ENCODE measurements at regions not wholly inside any gene's neighbourhood (a gene's known extent, or its start where the extent isn't known, plus 50 kb on each side); places are given as distances from the start of the nearest gene placed in this dataset.

GRCh38 chr2:157164891-157165290, 92.6 kb upstream of the GALNT5 start:
- Histone ChIP-seq H3K36me3 (ENCODE audit: control insufficient read depth in 4 of 4, insufficient read depth in 4 of 4, low read length in 4 of 4) (no peaks in the 10 kb centered on the region), H3K27me3 (ENCODE audit: control insufficient read depth in 3 of 3, insufficient read depth in 3 of 3, low read length in 2 of 3) (no peaks in the 10 kb centered on the region), H3K9ac (ENCODE audit: insufficient read depth in 1 of 2, low read length in 2 of 2) (no peak overlapping the region), H3K9me3 (ENCODE audit: control insufficient read depth in 4 of 4, insufficient read depth in 3 of 4, low read length in 3 of 4) (peaks cover 0 to 16% (median 3%) of the 10 kb centered on the region in 4 donors), H3K27ac (ENCODE audit: low read depth in 1 of 2, low read length in 1 of 2) (no peak overlapping the region), H3K4me3 (no peak overlapping the region), H3K4me1 (ENCODE audit: control insufficient read depth in 5 of 5, insufficient read depth in 5 of 5, low read length in 5 of 5) (peaks cover 0 to 3% (median 0%) of the 10 kb centered on the region in 5 donors)
- no peak for TF ChIP-seq CTCF (IDR thresholded peaks at IDR 0.05; ENCODE audit: control extremely low read depth, extremely low read depth)
- DNase-seq = no peak
- ATAC-seq (ENCODE audit: insufficient read depth, low FRiP score) = no peak
- WGBS, 2 donors = 88 to 89% methylated on average over 1 of the region's 1 CpG

- 83 to 86% methylated on average over 3 of the region's 3 CpGs for WGBS, 2 donors
- no peak for ATAC-seq (ENCODE audit: insufficient read depth, low FRiP score)
These were observed 89.0 kb upstream of the GALNT5 start for GRCh38 chr2:157168501-157168900.

GRCh38 chr2:157169889-157170288, 87.6 kb upstream of the GALNT5 start:
- 89 to 93% methylated on average over 3 of the region's 3 CpGs for WGBS, 2 donors
- Histone ChIP-seq H3K36me3 (ENCODE audit: control insufficient read depth in 4 of 4, insufficient read depth in 4 of 4, low read length in 4 of 4) (no peaks in the 10 kb centered on the region), H3K27me3 (ENCODE audit: control insufficient read depth in 3 of 3, insufficient read depth in 3 of 3, low read length in 2 of 3) (no peaks in the 10 kb centered on the region), H3K9me3 (ENCODE audit: control insufficient read depth in 4 of 4, insufficient read depth in 3 of 4, low read length in 3 of 4) (peaks cover 0 to 8% (median 1%) of the 10 kb centered on the region in 4 donors), H3K27ac (ENCODE audit: low read depth in 1 of 2, low read length in 1 of 2) (no peak overlapping the region), H3K9ac (ENCODE audit: insufficient read depth in 1 of 2, low read length in 2 of 2) (no peak overlapping the region), H3K4me3 (no peak overlapping the region), H3K4me1 (ENCODE audit: control insufficient read depth in 5 of 5, insufficient read depth in 5 of 5, low read length in 5 of 5) (peaks cover 0 to 3% (median 0%) of the 10 kb centered on the region in 5 donors)
- TF ChIP-seq CTCF (IDR thresholded peaks at IDR 0.05; ENCODE audit: control extremely low read depth, extremely low read depth) = no peak
- no peak for DNase-seq
- no peak for ATAC-seq (ENCODE audit: insufficient read depth, low FRiP score)

More at GRCh38 chr2:157168501-157168900, 89.0 kb upstream of the GALNT5 start:
- no peak overlapping the region for H3K9ac ChIP-seq (ENCODE audit: insufficient read depth in 1 of 2, low read length in 2 of 2)
- peaks cover 0 to 2% (median 0%) of the 10 kb centered on the region in 5 donors for H3K4me1 ChIP-seq (ENCODE audit: control insufficient read depth in 5 of 5, insufficient read depth in 5 of 5, low read length in 5 of 5)
- H3K27ac ChIP-seq (ENCODE audit: low read depth in 1 of 2, low read length in 1 of 2) = no peak overlapping the region
- H3K27me3 ChIP-seq (ENCODE audit: control insufficient read depth in 3 of 3, insufficient read depth in 3 of 3, low read length in 2 of 3) = no peaks in the 10 kb centered on the region
- peaks cover 0 to 16% (median 3%) of the 10 kb centered on the region in 4 donors for H3K9me3 ChIP-seq (ENCODE audit: control insufficient read depth in 4 of 4, insufficient read depth in 3 of 4, low read length in 3 of 4)
- DNase-seq = no peak
- H3K36me3 ChIP-seq (ENCODE audit: control insufficient read depth in 4 of 4, insufficient read depth in 4 of 4, low read length in 4 of 4) = no peaks in the 10 kb centered on the region
- no peak overlapping the region for H3K4me3 ChIP-seq
- TF ChIP-seq CTCF (IDR thresholded peaks at IDR 0.05; ENCODE audit: control extremely low read depth, extremely low read depth) = no peak

- no peaks in the 10 kb centered on the region for H3K27me3 ChIP-seq (ENCODE audit: control insufficient read depth in 3 of 3, insufficient read depth in 3 of 3, low read length in 2 of 3)
- H3K9ac ChIP-seq (ENCODE audit: insufficient read depth in 1 of 2, low read length in 2 of 2) = no peak overlapping the region
- 71 to 93% methylated on average over 1 of the region's 1 CpG for WGBS, 2 donors
- no peak overlapping the region for H3K27ac ChIP-seq (ENCODE audit: low read depth in 1 of 2, low read length in 1 of 2)
- peaks cover 0 to 4% (median 0%) of the 10 kb centered on the region in 4 donors for H3K9me3 ChIP-seq (ENCODE audit: control insufficient read depth in 4 of 4, insufficient read depth in 3 of 4, low read length in 3 of 4)
- peaks cover 0 to 3% (median 0%) of the 10 kb centered on the region in 5 donors for H3K4me1 ChIP-seq (ENCODE audit: control insufficient read depth in 5 of 5, insufficient read depth in 5 of 5, low read length in 5 of 5)
- no peaks in the 10 kb centered on the region for H3K36me3 ChIP-seq (ENCODE audit: control insufficient read depth in 4 of 4, insufficient read depth in 4 of 4, low read length in 4 of 4)
- no peak for DNase-seq
- no peak overlapping the region for H3K4me3 ChIP-seq
- no peak for TF ChIP-seq CTCF (IDR thresholded peaks at IDR 0.05; ENCODE audit: control extremely low read depth, extremely low read depth)
- ATAC-seq (ENCODE audit: insufficient read depth, low FRiP score) = no peak
These were observed 87.2 kb upstream of the GALNT5 start for GRCh38 chr2:157170299-157170698.

Data from lung (tissue), 11 donors.